ENCODE measurements at regions not wholly inside any gene's neighbourhood (a gene's known extent, or its start where the extent isn't known, plus 50 kb on each side); places are given as distances from the start of the nearest gene placed in this dataset.

DNA sequence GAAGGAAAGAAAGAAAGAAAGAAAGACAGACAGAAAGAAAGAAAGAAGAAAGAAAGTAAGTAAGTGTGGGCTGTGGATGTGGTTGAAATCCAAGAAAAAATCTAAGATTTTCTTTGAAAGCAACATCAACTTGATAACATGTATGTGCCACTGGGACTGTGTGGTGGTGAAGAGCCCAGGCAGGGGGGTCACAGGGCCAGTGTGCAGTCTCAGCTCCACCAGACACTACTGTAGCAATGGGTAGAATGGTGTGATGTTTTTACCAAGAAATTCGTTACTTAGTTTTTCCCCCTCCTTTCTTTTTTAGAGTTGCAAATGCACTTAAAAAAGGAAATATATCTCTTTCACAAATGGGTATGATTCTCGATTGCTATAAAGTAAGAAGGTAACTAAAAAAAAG is 71.9 kb upstream of the CNEP1R1 start:
- H3K23me2 ChIP-seq (ENCODE audit: insufficient read length, low read depth, low read length, poor library complexity, severe bottlenecking) = no peaks in the 10 kb centered on the region
- H4K91ac ChIP-seq (ENCODE audit: insufficient read length, low read depth, low read length) = no peak overlapping the region
- WGBS (ENCODE audit: extremely low coverage, insufficient read length, low lambda C conversion rate) = no CpG with 5 or more reads among the region's 2 CpGs
- H3K79me2 ChIP-seq (ENCODE audit: insufficient read depth, low read length) = no peaks in the 10 kb centered on the region
- H3K27me3 ChIP-seq (ENCODE audit: insufficient read depth, low read length) = no peaks in the 10 kb centered on the region
- H4K20me1 ChIP-seq (ENCODE audit: control insufficient read depth, insufficient read depth, insufficient read length) = no peaks in the 10 kb centered on the region
- no peak overlapping the region for H3K23ac ChIP-seq (ENCODE audit: insufficient read length, low read depth, low read length)
- no peak overlapping the region for H3K14ac ChIP-seq (ENCODE audit: insufficient read depth, low read length)
- H2BK5ac ChIP-seq (ENCODE audit: insufficient read length, low read length) = no peak overlapping the region
- no peak overlapping the region for H4K5ac ChIP-seq (ENCODE audit: insufficient read length, low read depth, low read length)
- no peak overlapping the region for H3K27ac ChIP-seq (ENCODE audit: insufficient read length, low read depth, low read length)
- H3K27ac Mint-ChIP-seq = no peak overlapping the region
- no peak overlapping the region for H3K56ac ChIP-seq (ENCODE audit: insufficient read length, low read depth, low read length)
- no peak overlapping the region for H4K8ac ChIP-seq (replicated peaks; ENCODE audit: insufficient read length, low read depth, low read length)
- no peaks in the 10 kb centered on the region for H3K36me3 Mint-ChIP-seq (ENCODE audit: insufficient read depth in 1 of 3, low read depth in 3 of 3)
- H3K9me3 ChIP-seq (ENCODE audit: control insufficient read depth, low read depth, low read length) = no peaks in the 10 kb centered on the region
- H2AK5ac ChIP-seq (ENCODE audit: insufficient read length, low read length) = no peak overlapping the region
- H3K4ac ChIP-seq (ENCODE audit: low read depth, low read length) = no peak overlapping the region
- H2BK120ac ChIP-seq (ENCODE audit: low read depth, low read length, poor library complexity, severe bottlenecking) = no peak overlapping the region
- peaks cover 3% of the 10 kb centered on the region; the same call in 1 of the 2 replicates for H3K27me3 Mint-ChIP-seq (ENCODE audit: low read depth)
- no peak overlapping the region for H3K4me2 ChIP-seq (ENCODE audit: insufficient read depth, insufficient read length, low read length)
- no peaks in the 10 kb centered on the region; a peak in 2 of 5 replicates for H3K9me3 Mint-ChIP-seq
- no peak overlapping the region for H2BK12ac ChIP-seq (ENCODE audit: insufficient read length, low read depth, low read length)
- no peaks in the 10 kb centered on the region for H3K79me1 ChIP-seq (ENCODE audit: insufficient read depth, low read depth, low read length, poor library complexity, severe bottlenecking)
- no peak overlapping the region for H3T11ph ChIP-seq (ENCODE audit: low read length)
- no peak overlapping the region for H2BK15ac ChIP-seq (ENCODE audit: low read depth, low read length)
- no peaks in the 10 kb centered on the region for H3K4me1 ChIP-seq (ENCODE audit: insufficient read depth, low read length)
- TF ChIP-seq, protein P1, sequence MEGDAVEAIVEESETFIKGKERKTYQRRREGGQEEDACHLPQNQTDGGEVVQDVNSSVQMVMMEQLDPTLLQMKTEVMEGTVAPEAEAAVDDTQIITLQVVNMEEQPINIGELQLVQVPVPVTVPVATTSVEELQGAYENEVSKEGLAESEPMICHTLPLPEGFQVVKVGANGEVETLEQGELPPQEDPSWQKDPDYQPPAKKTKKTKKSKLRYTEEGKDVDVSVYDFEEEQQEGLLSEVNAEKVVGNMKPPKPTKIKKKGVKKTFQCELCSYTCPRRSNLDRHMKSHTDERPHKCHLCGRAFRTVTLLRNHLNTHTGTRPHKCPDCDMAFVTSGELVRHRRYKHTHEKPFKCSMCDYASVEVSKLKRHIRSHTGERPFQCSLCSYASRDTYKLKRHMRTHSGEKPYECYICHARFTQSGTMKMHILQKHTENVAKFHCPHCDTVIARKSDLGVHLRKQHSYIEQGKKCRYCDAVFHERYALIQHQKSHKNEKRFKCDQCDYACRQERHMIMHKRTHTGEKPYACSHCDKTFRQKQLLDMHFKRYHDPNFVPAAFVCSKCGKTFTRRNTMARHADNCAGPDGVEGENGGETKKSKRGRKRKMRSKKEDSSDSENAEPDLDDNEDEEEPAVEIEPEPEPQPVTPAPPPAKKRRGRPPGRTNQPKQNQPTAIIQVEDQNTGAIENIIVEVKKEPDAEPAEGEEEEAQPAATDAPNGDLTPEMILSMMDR (conservative IDR thresholded peaks at IDR 0.05) = no peak
- H3K4me1 Mint-ChIP-seq = peaks cover 2 to 5% of the 10 kb centered on the region in 2 experiments
- H2BK20ac ChIP-seq (ENCODE audit: low read depth, low read length, poor library complexity, severe bottlenecking) = no peak overlapping the region
- no peak overlapping the region for H3K18ac ChIP-seq (ENCODE audit: insufficient read length, low read depth, low read length)
- no peak overlapping the region for H3K9ac ChIP-seq (ENCODE audit: extremely low read depth, insufficient read length, low read length)
- no peak overlapping the region for H3K4me3 Mint-ChIP-seq
- no peak for DNase-seq
- H2AFZ ChIP-seq (ENCODE audit: low read length) = no peak overlapping the region

Measured in H9 (cell line).